ELR (cell line): ENCODE measurements at regions not wholly inside any gene's neighbourhood (a gene's known extent, or its start where the extent isn't known, plus 50 kb on each side); places are given as distances from the start of the nearest gene placed in this dataset.

ENCODE experiments used
- DNase-seq: peaks from one replicate; pipeline ENCODE4 v3.0.0-alpha.2; 2015; ENCODE audit warnings: low read depth

- no peak for DNase-seq
Observed at GRCh38 chr13:72342364-72342763, 385.1 kb downstream of the MZT1 start.

GRCh38 chr13:72341904-72342303, 385.5 kb downstream of the MZT1 start:
- DNase-seq, result no peak

GRCh38 chr13:72317346-72318109, 409.9 kb downstream of the MZT1 start:
- no peak for DNase-seq

GRCh38 chr13:72316716-72317115, 410.7 kb downstream of the MZT1 start:
- no peak for DNase-seq

GRCh38 chr13:72315312-72315711, 412.1 kb downstream of the MZT1 start:
- no peak for DNase-seq

GRCh38 chr13:72314210-72314609, 413.2 kb downstream of the MZT1 start:
- DNase-seq, result no peak

- no peak for DNase-seq
Observed at GRCh38 chr13:72313546-72313945, 413.9 kb downstream of the MZT1 start.

GRCh38 chr13:72303941-72304746, 423.3 kb downstream of the MZT1 start:
- DNase-seq, result no peak

GRCh38 chr13:72296246-72296645, 429.2 kb upstream of the DACH1 start:
- no peak for DNase-seq

- DNase-seq, result peak; percentile 9
Observed at GRCh38 chr13:72295153-72295552, 428.1 kb upstream of the DACH1 start.

GRCh38 chr13:72293206-72293605, 426.2 kb upstream of the DACH1 start:
- peak; percentile 45 for DNase-seq

- peak; percentile 94 for DNase-seq
Observed at GRCh38 chr13:72290962-72291681, 424.1 kb upstream of the DACH1 start.

GRCh38 chr13:72286421-72286820, 419.4 kb upstream of the DACH1 start:
- no peak for DNase-seq

GRCh38 chr13:72284791-72285190, 417.8 kb upstream of the DACH1 start:
- peak; percentile 23 for DNase-seq

GRCh38 chr13:72261732-72262131, 394.7 kb upstream of the DACH1 start:
- no peak for DNase-seq

- no peak for DNase-seq
Observed at GRCh38 chr13:72259528-72259927, 392.5 kb upstream of the DACH1 start.

GRCh38 chr13:72258340-72258981, 391.5 kb upstream of the DACH1 start:
- peak; percentile 8 for DNase-seq

- DNase-seq, result peak; percentile 70
Observed at GRCh38 chr13:72255908-72256307, 388.9 kb upstream of the DACH1 start.

GRCh38 chr13:72253754-72254153, 386.8 kb upstream of the DACH1 start:
- DNase-seq, result no peak

GRCh38 chr13:72246396-72246795, 379.4 kb upstream of the DACH1 start:
- peak; percentile 67 for DNase-seq

- DNase-seq, result no peak
Observed at GRCh38 chr13:72244788-72245187, 377.8 kb upstream of the DACH1 start.

GRCh38 chr13:72230131-72230530, 363.1 kb upstream of the DACH1 start:
- no peak for DNase-seq
